Stimulated activated CD4-positive, alpha-beta T cell treated with anti-CD3 and anti-CD28 coated beads, Interleukin-1b, Interleukin-23, amount 100 ng/mL, for 48 hours (primary cell): ENCODE measurements at regions not wholly inside any gene's neighbourhood (a gene's known extent, or its start where the extent isn't known, plus 50 kb on each side); places are given as distances from the start of the nearest gene placed in this dataset.
"Not testable (repeated sequence)": the region's sequence is repeated elsewhere in the genome, so short reads cannot be mapped to it uniquely, and the experiment has no call there.

ENCODE experiments used
- DNase-seq: peaks from one replicate; pipeline ENCODE4 v3.0.0-alpha.2; 2020

DNA sequence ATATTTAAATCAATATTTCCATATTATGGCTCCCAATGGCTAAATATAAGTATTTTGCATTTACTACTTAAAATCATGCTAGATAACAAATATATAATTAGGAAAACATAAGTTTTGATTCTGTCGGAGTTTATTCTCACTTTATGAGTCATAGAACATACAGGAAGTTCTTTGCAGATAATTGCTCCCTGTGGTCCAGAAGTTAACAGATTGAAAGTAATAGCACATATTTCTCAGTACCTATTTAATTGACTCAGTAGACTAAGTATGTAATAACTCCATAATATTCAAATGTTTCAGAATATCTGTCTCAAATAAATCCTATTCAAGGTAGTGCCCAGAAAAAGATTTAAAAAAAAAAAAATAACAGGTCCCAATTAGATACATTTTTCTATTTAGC, 806.0 kb upstream of the ATXN7L3B start:
- no peak for DNase-seq

GRCh38 chr12:73769337-73769736, 768.3 kb upstream of the ATXN7L3B start:
- no peak for DNase-seq

DNA sequence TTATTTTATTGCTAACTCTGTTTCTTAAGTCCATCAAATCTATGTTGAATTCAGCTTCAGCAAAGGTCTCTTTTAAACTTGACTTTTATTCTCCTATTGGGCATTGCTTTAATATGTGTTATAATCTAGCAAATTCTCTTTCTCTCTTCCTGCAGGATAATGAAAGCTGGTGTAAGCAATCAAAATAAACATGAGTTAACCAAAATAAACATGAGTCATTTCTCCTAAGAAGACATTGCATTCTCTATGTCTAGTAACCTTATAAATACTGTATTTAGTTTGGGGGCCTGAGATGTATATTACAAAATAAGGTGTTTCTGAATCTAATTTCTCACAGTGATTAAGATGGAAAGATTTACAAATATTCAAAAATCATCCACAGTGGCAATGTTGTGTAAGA, 739.1 kb upstream of the ATXN7L3B start:
- DNase-seq = no peak

DNA sequence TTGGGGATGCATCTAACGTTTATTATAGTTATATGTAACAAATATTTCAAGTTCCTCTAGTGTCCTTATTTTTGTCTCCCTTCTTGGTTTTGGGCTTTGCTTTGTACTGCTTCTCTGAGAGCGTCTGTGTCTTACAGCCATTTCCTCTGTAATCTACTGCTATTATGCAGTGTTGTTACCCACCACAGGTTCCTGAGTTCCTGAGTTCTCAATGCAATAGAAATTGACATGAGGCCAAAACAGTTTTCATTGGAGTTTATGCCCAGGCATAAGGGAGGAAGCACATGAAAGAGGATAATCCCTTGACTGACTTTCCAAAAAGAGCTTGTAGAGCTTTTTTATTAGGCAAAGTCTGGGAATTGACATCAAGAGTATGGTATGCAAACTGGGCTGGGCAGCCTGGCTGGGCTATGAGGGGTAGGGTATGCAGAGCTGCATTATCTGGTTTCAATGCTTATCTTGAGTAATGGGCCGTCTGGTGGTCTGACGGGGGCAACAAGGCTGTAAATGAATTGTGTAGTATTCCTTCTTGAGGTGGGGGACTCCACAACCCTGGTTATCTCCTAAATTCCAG, 722.5 kb upstream of the ATXN7L3B start:
- no peak for DNase-seq

DNA sequence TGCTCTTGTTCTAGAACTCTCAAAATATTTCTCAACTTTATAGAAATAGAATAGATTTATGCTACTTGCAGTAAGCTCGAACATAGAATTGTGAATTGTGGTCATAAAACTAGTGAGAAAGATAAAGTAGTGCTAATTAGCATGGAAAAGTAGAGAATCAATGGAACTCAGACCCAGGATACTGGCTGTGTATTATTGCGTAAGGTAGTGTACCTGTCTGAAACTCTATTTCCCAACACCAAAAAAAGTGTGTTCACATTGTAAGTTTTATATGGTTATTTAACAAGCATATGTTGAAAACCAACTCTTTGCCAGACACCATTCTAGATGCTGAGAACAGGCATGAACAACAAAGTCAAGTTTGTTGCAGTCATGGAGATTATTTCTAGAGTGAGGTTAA, 720.5 kb upstream of the ATXN7L3B start:
- DNase-seq = no peak

GRCh38 chr12:73833746-73834145, 703.9 kb upstream of the ATXN7L3B start:
- DNase-seq = no peak

DNA sequence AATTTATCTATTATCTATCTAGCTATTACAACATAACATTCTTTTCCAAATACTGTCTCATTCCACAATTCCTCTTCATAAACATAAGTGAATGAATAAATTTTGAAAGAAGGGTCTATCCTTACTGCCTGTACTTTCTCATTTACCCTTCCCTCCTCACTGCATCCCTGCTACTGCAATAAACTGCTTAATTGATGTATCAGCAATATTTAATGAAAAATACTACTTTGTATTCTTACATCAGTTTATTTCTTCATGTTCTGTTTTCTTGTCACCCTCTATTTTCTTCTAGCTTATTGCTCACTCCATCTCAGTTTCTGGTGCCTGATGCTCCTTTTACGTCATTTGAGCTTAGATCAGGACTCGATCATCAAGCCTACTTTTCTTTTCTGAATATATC, 695.7 kb upstream of the ATXN7L3B start:
- DNase-seq = no peak

DNA sequence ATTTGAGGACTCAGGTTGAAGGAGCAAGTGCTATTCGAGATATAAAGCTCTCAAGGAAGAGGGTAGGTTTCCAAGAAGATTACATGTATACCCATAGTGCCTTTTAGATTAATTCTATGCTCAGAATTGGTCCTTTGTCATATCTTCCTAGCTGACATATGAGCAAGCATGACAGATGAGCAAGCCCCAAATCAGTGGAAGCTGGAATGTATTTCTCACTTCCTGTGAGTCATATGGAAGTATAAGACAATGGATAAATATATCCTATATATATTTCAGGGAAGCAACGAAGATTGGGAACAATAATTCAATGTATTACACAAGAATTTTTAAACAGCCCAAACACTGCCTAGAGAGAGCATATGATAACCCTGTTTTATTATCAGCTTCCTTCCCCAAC, 674.1 kb upstream of the ATXN7L3B start:
- no peak for DNase-seq

DNA sequence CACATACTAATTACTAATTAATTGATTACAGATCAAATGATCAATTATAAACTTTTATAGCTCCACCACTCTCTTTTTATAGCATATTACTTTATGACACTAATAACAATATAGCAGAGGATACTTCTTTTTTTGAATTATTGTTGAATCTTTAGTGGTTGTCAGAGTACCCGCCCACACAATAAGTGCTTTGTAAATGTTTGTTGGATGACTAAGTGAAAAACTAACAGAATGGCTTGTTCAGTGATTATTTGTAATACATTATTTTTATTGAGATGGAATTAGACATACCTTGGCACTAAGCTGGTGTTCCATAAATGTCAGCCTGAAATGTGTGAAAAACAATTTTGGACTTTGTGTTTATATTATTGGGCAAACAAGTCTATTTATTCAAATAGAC, 670.5 kb upstream of the ATXN7L3B start:
- DNase-seq = no peak

GRCh38 chr12:73877291-73877690, 660.3 kb upstream of the ATXN7L3B start:
- DNase-seq = not testable (repeated sequence)

DNA sequence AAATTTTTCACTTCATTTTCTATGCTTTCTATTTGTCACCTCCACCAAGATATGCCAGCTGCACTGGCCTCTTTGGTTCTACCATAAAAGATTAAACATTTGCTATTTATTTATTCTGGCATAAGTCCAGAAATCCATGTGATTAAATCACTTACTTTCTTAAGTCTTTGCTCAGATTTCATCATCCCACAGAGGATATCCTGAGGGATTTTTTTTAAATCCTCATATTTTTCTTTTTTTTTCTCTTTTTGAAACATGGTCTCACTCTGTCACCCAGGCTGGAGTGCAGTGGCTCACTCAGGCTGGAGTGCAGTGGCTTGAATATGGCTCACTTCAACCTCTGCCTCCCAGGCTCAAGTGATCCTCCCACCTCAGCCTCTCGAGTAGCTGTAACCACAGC, 645.4 kb upstream of the ATXN7L3B start:
- no peak for DNase-seq

DNA sequence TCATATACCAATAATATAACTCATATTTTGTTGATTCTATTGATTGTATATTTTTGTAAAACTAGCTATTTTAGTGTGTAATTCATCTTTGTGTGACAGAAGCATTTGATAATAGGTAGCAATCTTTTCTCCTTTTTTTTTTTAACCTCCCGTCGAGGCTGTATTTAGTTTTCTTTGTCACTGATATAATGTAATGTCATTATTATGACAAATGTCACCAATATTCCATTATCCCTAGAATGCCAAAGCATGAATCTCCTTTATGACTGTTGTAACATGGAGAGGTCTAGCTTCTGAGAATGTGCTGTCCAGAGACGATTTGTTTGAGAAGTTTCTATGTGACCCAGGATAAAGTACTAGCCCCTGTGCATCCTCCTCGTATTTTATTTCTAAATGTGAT, 639.0 kb upstream of the ATXN7L3B start:
- no peak for DNase-seq

GRCh38 chr12:73902260-73902659, 635.4 kb upstream of the ATXN7L3B start:
- DNase-seq = no peak

DNA sequence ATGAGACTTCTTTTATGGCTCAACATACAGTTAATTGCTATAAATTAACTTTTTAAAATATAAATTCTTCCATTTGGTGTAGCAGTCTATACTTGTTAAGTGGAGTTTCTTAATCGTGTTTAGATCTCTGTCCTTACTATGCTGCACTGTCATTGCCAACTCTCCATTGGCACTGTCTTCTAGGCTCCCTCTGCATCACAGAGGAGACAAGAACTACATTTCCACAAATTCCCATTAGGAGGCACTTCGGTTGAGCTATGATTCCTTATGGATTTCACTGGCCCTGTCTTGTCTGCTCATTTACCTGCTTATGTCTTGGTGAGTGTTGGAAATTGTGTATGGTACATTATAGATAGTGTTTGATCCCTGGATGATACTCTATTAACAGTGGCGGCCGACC, 630.9 kb upstream of the ATXN7L3B start:
- no peak for DNase-seq

GRCh38 chr12:73935817-73936216, 601.8 kb upstream of the ATXN7L3B start:
- DNase-seq = no peak

- no peak for DNase-seq
Measured at GRCh38 chr12:73947326-73948026, 590.2 kb upstream of the ATXN7L3B start.

DNA sequence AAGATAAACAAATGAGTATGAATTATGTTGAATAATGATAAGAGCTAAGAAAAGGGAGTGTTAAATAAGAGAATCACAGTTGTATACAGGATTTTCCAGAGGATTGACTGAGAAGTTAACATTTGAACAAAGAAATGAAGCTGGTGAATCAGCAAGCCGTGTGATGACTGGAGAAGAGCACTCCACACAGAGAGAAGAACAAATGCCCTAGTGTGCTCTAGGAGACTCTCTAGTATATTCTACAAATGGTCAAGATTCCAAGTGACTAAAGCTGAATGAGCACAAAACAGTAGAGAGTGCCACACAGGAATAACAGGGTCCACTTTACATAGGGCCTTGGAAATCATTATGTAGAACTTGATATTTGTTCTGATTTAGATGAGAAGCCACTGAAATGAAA, 587.1 kb upstream of the ATXN7L3B start:
- no peak for DNase-seq

DNA sequence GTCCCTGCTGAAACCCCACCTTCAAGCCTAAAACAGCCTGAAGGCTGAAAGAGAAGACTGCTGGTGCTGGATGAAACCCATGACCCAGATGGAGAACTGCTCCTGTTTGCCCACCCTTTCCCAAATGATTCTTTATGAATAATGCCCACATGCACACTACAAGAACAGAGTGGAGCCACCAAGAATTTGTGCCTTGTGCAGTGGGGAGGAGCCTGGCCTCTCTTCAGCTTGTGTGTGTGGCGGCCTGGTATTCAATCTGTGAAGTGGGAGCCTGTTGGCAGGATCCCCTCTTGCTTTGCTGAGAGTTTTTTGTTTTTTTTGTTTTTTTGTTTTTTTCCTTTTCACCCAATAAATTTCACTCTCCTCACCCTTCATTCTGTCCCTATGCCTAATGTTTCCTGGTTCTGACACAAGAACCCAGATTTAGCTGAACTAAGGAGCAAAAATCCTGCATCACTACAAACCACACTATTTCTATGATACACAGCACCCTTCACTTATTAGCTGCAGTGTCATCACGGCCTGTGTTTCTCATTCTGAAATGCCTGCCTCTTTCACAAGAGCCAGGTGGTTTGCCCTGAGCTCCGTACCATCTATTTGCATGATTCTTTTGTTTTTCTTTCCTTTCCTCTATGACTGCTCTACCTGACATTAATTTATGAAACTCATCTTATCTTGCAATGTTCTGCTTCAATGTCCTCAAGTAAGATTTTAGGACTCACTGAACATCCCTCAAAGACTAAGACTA, 585.5 kb upstream of the ATXN7L3B start:
- DNase-seq = no peak

DNA sequence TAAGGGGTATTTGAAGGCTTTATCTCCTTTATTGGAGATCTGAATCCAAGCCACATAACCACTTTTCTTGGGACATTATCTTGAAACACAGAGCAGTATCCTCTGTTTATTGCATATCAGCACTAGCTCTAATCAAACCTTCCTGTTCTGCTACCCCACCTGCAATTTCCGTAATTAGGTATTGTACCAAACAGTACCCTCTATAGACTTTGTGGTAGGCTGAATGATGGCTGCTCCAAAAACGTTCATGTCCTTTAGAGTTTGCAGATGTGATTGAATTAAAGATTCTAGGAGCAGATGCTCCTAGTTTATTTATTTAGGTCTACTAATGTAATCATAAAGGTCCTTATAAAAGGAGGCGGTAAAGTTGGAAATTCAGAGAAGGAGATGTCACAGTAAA, 573.0 kb upstream of the ATXN7L3B start:
- no peak for DNase-seq

GRCh38 chr12:73973486-73973885, 564.1 kb upstream of the ATXN7L3B start:
- DNase-seq = no peak

DNA sequence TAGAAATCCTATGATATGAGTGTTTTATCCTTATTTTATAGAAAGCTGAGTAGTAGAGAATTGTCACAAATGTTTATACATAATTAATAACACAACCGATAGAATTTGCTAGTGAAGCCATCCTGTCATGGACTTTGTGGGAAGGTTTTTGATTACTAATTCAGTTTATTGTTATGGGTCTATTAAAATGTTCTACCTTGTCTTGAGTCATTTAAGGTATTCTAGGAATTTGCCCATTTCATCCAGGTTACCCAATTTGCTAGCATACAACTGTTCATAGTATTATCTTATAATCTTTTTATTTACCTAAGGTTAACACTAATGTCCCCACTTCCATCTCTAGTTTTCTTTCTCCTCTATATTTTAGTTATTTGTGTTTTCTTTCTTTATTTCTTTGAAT, 553.1 kb upstream of the ATXN7L3B start:
- DNase-seq = no peak

DNA sequence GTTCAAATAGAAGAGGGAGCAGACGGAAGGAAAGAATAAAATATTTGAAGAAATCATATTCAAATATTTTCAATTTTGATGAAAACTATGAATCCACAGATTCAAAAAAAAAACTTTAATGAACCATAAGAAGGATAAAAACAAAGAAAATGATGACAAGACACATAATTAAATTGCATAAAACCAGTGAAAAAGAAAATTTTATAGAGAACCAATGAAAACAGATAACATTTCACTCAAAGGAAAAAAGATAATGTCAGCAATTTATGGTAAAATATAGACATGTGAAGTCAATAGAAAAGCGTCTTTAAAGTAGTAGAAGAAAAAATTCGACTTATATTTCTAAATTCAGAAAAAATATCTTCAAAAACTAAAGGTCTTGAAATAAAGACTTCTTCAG, 546.5 kb upstream of the ATXN7L3B start:
- DNase-seq = no peak

GRCh38 chr12:73998894-73999293, 538.7 kb upstream of the ATXN7L3B start:
- DNase-seq = no peak

- DNase-seq = no peak
Measured at GRCh38 chr12:74015118-74015517, 522.5 kb upstream of the ATXN7L3B start.
